GM18499 (cell line): ENCODE measurements at regions not wholly inside any gene's neighbourhood (a gene's known extent, or its start where the extent isn't known, plus 50 kb on each side); places are given as distances from the start of the nearest gene placed in this dataset.
"Not testable (repeated sequence)": the region's sequence is repeated elsewhere in the genome, so short reads cannot be mapped to it uniquely, and the experiment has no call there.

Experiments used
- ATAC-seq: cut with Tn5 transposase; IDR thresholded peaks from one replicate; pipeline ENCODE4 v1.9.1; 2021; ENCODE audit warnings: moderate number of reproducible peaks; ENCODE audit not compliant: insufficient read depth, unreplicated experiment

DNA sequence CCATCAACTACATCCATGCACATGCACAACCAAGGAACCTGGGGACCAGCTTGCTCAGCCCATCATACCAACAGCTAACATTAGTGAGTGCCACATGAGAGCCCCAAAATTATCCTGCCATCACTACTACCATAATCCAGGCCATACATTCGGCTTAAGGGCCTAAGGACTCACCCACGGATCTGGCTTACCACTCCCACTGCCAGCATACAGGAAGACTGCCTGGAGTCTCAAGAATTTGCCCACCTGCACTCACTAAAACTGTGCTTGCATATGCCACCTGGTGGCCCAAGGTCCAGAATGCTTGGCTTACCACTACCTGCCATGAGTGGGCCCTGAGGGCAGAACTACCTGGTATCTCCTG lies 1562.9 kb upstream of the PRR20A start:
- no peak for ATAC-seq

GRCh38 chr13:55582294-55582693 lies 1558.4 kb upstream of the PRR20A start:
- ATAC-seq: not testable (repeated sequence)

DNA sequence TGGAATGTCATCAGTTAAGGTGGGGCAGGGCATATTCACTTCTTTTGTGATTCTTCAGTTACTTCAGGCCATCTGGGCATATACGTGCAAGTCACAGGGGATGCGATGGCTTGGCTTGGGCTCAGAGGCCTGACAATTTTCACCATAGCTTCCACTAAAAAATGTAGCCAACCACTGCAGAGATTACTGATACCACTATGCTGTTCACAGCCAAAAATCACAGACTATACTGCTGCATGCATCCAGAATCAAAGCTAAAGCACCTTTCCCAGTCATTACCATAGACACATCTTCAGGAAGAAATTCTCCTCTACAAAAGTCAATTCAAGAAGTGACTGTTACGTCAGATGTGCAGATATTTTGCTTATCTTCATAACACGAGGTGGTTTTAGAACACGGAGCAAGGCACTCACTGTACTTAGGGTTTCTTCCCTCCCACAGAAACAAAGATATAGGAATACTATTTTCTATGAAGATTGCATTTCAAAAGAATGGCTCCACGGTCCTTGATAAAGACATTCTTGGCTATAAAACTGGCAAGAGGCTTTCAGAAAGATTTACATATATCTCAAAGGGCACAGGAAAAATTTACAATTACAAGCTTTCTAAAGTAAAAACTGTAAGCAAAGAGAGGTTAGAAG lies 1556.6 kb upstream of the PRR20A start:
- no peak for ATAC-seq

GRCh38 chr13:55602784-55603183 lies 1537.9 kb upstream of the PRR20A start:
- ATAC-seq: no peak

GRCh38 chr13:55606045-55606665 lies 1534.6 kb upstream of the PRR20A start:
- no peak for ATAC-seq

GRCh38 chr13:55613429-55614187 lies 1527.1 kb upstream of the PRR20A start:
- ATAC-seq: no peak

DNA sequence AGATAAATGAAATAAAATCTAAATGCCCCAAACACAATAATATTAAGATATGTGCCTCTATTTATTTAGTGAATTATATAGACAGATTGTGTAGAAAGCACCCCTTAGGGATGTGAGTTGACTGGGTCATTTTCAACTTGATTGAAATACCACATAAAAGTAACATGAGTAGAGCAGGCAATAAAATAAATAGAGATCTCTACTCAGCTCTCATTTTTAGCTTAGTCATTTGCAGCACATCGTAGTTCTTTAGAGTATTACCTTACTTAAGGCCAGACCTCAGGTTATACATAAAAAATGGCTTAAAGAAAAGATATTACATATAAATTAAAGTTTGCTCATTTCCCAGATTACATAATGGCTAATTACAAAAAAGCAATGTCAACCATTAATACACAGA lies 1525.6 kb upstream of the PRR20A start:
- ATAC-seq: no peak

DNA sequence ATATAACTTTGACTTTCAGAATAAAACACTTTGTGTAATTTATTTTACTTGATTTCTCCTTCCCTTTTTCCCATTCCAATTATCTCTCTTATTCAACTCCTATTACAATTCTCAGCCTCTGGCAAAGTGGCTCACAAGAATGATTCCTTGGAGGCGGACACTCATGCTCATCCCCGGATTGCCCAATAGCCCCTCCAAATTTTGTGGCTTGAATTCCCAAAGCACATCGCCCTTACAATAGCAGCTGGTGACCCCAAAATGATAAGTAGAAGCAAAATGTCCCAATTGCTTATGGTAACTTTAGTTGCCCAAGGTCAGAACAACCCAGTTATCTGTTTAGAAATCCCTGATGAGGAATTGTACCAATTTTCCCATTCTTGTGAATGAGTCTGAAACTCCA lies 1523.5 kb upstream of the PRR20A start:
- no peak for ATAC-seq

- ATAC-seq: no peak
Observed at GRCh38 chr13:55627221-55627620, 1513.5 kb upstream of the PRR20A start.

DNA sequence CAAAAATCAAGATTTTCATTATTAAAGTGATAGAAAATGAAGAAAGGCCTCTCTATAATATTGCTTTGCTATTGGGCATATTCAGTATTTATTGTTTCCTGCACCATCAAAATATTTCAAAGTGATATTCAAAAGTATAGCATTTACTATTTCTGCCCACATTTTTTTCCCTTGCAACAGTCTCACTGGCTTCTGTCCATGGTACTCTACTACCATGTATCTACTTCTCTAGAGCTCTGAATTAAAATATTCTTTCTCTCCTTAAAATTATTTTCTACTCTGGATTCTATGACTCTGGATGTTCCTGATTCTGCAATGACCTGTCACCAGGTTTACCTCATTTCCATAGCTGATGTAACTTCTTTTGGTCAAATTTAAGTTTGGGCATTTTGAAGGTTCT lies 1508.3 kb upstream of the PRR20A start:
- no peak for ATAC-seq

DNA sequence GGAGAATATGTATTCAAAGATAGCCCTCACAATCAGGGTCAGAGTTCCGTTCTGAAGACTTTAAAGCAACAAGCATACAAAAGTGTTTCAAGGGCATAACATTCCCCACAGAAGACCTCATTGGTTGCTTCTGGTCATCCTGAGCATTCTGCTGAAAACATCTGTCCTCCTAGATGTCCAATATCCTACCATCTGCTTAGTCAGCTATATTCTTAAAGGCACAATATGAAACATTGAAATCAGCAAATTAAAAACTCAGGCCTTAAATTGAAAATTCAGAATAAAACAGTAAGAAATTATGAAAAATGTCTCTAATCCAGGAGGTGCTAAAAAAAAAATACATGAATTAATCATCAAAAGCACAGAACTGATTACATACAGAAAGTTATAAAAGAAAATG lies 1491.2 kb upstream of the PRR20A start:
- ATAC-seq: no peak

GRCh38 chr13:55652657-55653056 lies 1488.1 kb upstream of the PRR20A start:
- no peak for ATAC-seq

DNA sequence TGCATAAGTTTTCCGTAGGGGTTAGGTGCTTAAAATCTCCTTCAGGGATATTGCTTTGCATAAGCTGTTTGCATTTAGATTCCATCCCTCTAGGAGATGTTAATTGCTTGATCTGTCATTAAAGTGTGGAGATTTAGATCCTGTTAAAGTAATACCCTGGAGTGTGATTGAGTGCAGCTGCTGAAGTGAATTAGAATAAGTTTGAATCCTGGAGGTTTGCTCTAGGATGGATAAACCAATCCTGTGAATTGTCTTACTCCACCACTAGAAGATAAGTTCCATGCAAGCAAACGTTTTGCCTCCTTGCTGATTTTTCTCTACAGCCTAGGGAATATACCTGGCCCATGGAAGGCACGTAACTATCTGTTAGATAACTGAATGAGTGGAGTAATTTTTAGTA lies 1487.2 kb upstream of the PRR20A start:
- no peak for ATAC-seq

- ATAC-seq: no peak
Observed at GRCh38 chr13:55654243-55654642, 1486.5 kb upstream of the PRR20A start.

- ATAC-seq: not testable (repeated sequence)
Observed at GRCh38 chr13:55660264-55660663, 1480.5 kb upstream of the PRR20A start.

DNA sequence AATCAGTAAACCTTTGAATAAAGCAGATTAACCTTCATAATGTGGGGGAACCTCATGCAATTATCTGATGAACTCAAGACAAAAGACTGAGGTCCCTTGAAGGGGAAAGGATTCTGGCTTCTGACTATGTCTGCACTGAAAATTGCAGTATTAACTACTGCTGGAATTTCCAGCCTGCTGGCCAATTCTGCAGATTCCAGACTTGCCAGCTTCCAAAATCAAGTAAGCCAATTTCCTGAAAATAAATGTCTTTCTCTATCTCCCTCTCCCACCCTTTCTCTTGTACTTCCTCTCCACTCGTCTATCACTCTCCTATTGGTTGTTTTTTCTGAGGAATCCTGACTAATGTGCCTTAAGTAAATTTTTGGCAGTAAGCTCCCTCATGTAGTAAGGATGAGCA lies 1479.9 kb upstream of the PRR20A start:
- no peak for ATAC-seq

GRCh38 chr13:55661505-55661904 lies 1479.2 kb upstream of the PRR20A start:
- ATAC-seq: no peak

- no peak for ATAC-seq
Observed at GRCh38 chr13:55664178-55664577, 1476.5 kb upstream of the PRR20A start.

DNA sequence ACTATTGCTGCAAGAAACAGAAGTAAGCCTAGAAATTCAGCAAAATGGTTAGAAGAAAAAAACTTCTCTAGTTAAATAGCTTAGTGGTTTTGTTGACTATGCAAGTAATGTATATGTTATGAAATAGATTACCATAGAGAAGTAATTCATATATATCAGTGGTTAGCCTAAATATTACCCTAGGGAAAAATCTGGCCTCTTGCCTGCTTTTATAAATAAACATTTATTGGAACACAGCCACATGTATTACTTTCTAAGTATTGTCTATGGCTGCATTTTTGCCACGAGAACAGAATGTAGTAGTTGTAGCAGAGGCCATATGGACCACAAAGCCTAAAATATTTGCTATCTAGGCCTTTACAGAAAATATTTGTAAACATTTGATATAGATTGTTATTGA lies 1471.7 kb upstream of the PRR20A start:
- no peak for ATAC-seq

DNA sequence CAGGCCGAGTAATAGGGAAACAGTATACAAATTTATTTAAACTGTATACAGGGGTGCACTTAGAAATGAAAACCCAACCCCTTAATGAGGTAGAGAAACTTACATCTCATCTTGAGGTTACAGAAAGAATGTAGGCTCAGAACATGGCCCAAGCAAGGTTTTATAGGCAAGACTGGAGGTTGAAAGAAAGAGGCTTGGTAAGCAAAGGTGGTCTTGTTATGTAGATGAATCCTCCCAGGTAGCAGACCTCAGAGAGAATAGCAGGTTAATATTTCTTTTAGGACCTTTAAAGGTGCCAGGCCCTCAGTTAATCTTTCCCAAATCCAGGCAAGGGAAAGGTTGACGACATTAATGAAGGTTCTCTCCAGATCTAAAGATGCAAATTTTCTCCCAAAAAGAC lies 1466.8 kb upstream of the PRR20A start:
- ATAC-seq: no peak

- no peak for ATAC-seq
Observed at GRCh38 chr13:55682776-55683175, 1457.9 kb upstream of the PRR20A start.

DNA sequence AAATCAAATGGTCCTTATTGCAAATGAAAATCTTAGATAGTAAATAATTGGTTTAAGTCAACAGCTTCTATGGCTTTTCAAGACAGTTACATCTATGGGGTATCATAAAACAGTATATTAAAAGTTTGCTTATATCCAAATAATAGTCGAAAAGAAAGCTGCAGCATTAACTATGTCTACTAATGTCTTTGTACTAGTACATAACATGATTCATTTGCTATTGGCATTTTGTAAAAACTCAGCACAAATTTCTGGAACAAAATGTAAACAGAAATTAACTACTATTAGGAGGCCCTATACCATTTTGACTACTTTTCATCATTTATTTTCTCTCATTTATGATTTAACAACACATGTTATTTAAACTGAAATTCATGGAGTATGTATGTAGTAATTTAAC lies 1435.2 kb upstream of the PRR20A start:
- no peak for ATAC-seq
